H1 (cell line): ENCODE measurements at regions not wholly inside any gene's neighbourhood (a gene's known extent, or its start where the extent isn't known, plus 50 kb on each side); places are given as distances from the start of the nearest gene placed in this dataset.

Source experiments
- ASH2L ChIP-seq: fragments of 200-600, 300-600 bp; sonication (generic); IDR thresholded peaks from one replicate; pipeline ENCODE4 v1.7.1; 2017; ENCODE audit warnings: low read length
- ATF2 ChIP-seq: IDR thresholded peaks from 2 replicates; pipeline ENCODE4 v1.6.1; 2012; ENCODE audit warnings: low read length, inconsistent platforms
- BACH1 ChIP-seq: IDR thresholded peaks from 2 replicates; pipeline ENCODE4 v1.6.1; 2012; ENCODE audit warnings: low read length, improper control_type of control experiment
- POLR2A ChIP-seq, 2 experiments: IDR thresholded peaks; 1 replicate in 1 of 2; 2 replicates in 1 of 2; pipeline ENCODE4 v1.6.1; 2011; ENCODE audit warnings: low read depth in 2 of 2, low read length in 2 of 2, mild to moderate bottlenecking in 2 of 2; ENCODE audit errors: control extremely low read depth in 1 of 2
- RNF2 ChIP-seq: fragments of 200-900, 300-1000 bp; sonication (generic); IDR thresholded peaks from 2 replicates; pipeline ENCODE4 v1.7.1; 2016; ENCODE audit warnings: borderline replicate concordance, low read depth, mild to moderate bottlenecking, antibody characterized with exemption, low read length; ENCODE audit not compliant: poor library complexity, severe bottlenecking; ENCODE audit errors: missing control alignments
- RXRA ChIP-seq: IDR thresholded peaks from 2 replicates; pipeline ENCODE4 v1.6.1; 2011; ENCODE audit warnings: low read depth, mild to moderate bottlenecking, low read length, moderate library complexity; ENCODE audit not compliant: insufficient read depth
- SP1 ChIP-seq: IDR thresholded peaks from 2 replicates; pipeline ENCODE4 v1.6.1; 2011; ENCODE audit warnings: low read depth, low read length
- TF ChIP-seq, protein P1 (sequence below): IDR thresholded peaks from 2 replicates; pipeline ENCODE4 v1.6.1; 2012; ENCODE audit warnings: inconsistent platforms

DNA sequence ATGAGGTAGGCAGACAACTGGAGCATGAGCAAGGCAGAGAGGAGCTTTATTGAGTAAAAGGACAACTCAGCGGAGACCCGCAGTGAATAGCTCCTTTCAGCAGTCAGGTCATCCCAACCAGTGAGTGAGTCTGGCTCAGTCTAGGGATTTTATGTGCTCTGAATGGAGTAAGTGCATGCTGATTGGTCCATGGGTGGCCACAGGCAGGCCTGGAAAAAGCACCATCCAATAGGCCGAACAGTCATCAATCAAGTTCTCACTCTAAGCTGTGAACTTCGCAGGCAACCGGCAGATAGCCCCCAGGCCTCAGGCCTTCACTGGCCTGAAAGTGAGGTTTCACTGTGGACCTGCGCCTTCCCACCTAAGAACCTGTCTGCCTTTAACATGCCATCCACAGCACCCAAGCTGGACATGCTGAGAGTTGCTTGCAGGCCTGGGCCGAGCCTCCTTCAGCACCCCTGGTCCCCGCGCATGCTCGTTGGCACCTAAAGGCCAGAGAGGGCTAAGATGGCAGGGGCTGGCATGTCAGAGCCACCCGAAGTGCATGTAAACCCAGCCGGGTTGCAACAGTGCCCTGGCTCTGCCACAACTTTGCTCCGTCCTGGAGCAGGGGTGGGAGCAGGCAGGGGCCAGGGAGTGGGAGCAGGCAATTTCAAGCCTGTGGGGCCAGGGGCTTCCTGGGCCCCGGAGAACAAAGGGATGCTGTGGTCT lies 698.7 kb downstream of the SLITRK1 start (continued):
- no peak for TF ChIP-seq ATF2
- TF ChIP-seq POLR2A (IDR thresholded peaks at IDR 0.05; ENCODE audit: control extremely low read depth in 1 of 2, low read depth in 2 of 2, low read length in 2 of 2): no peak
- TF ChIP-seq BACH1: no peak
- no peak for TF ChIP-seq SP1
- TF ChIP-seq RNF2: no peak
- no peak for TF ChIP-seq RXRA
- no peak for TF ChIP-seq ASH2L
- TF ChIP-seq, protein P1, sequence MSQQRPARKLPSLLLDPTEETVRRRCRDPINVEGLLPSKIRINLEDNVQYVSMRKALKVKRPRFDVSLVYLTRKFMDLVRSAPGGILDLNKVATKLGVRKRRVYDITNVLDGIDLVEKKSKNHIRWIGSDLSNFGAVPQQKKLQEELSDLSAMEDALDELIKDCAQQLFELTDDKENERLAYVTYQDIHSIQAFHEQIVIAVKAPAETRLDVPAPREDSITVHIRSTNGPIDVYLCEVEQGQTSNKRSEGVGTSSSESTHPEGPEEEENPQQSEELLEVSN: no peak
- TF ChIP-seq, all 59 proteins: peak for 0
